Testis (tissue), 2 donors: ENCODE measurements at regions not wholly inside any gene's neighbourhood (a gene's known extent, or its start where the extent isn't known, plus 50 kb on each side); places are given as distances from the start of the nearest gene placed in this dataset.
A peak's percentile ranks its signal among the peaks of the same experiment; 100 is the strongest.

Experiments
- DNase-seq: peaks from one replicate; pipeline ENCODE4 v3.0.0-alpha.2; 2019
- H3K27ac ChIP-seq, 2 donors: fragments of 200-600 bp; sonication (generic); one replicate each; pipeline ENCODE4 v1.5.1; 2019
- H3K27me3 ChIP-seq: fragments of 200-600 bp; sonication (generic); one replicate; pipeline ENCODE4 v1.5.1; 2019
- H3K36me3 ChIP-seq: fragments of 200-600 bp; sonication (generic); one replicate; pipeline ENCODE4 v1.5.1; 2017; ENCODE audit warnings: low read depth; ENCODE audit errors: missing control alignments
- H3K4me1 ChIP-seq: fragments of 200-600 bp; sonication (generic); one replicate; pipeline ENCODE4 v1.5.1; 2019
- H3K4me3 ChIP-seq, 2 donors: fragments of 200-600 bp; sonication (generic); one replicate each; pipeline ENCODE4 v1.5.1; 2017 to 2019
- H3K9me3 ChIP-seq: fragments of 200-600 bp; sonication (generic); one replicate; pipeline ENCODE4 v1.5.1; 2017
- POLR2A ChIP-seq: fragments of 450-650 bp; IDR thresholded peaks from one replicate; pipeline ENCODE4 v1.6.1; 2017; ENCODE audit warnings: antibody characterized with exemption, mild to moderate bottlenecking, moderate library complexity
- WGBS, 2 donors: methylation state at CpG; one replicate each; pipeline ENCODE4 v1.1.5; 2018; 5-methylcytosine and 5-hydroxymethylcytosine counted together
- intact Hi-C: fragments of 100-400 bp; cut with DNase I; formaldehyde crosslinking; loops from one replicate; pipeline ENCODE4 v1.15.1; 2023; ENCODE audit warnings: low total_unique reads
- TF ChIP-seq, protein P1 (sequence below), 3 experiments: fragments of 450-650 bp in 2 of 3; fragments of 200-600 bp in 1 of 3; sonication (generic) in 1 of 3; IDR thresholded peaks; one replicate each; pipeline ENCODE4 v1.5.1; 2016 to 2019; ENCODE audit warnings: antibody characterized with exemption in 3 of 3, mild to moderate bottlenecking in 2 of 3, moderate library complexity in 1 of 3

GRCh38 chr7:69433081-69433480 is 165.2 kb upstream of the AUTS2 start:
- Histone ChIP-seq H3K27ac (no peak overlapping the region), H3K9me3 (no peaks in the 10 kb centered on the region), H3K27me3 (no peaks in the 10 kb centered on the region), H3K4me1 (peaks cover 5% of the 10 kb centered on the region), H3K36me3 (no peaks in the 10 kb centered on the region), H3K4me3 (no peak overlapping the region)
- TF ChIP-seq, protein P1, sequence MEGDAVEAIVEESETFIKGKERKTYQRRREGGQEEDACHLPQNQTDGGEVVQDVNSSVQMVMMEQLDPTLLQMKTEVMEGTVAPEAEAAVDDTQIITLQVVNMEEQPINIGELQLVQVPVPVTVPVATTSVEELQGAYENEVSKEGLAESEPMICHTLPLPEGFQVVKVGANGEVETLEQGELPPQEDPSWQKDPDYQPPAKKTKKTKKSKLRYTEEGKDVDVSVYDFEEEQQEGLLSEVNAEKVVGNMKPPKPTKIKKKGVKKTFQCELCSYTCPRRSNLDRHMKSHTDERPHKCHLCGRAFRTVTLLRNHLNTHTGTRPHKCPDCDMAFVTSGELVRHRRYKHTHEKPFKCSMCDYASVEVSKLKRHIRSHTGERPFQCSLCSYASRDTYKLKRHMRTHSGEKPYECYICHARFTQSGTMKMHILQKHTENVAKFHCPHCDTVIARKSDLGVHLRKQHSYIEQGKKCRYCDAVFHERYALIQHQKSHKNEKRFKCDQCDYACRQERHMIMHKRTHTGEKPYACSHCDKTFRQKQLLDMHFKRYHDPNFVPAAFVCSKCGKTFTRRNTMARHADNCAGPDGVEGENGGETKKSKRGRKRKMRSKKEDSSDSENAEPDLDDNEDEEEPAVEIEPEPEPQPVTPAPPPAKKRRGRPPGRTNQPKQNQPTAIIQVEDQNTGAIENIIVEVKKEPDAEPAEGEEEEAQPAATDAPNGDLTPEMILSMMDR (IDR thresholded peaks at IDR 0.05): no peak
- no peak for TF ChIP-seq POLR2A
- intact Hi-C loops: no loop called here
- WGBS, 2 donors: 78 to 96% methylated on average over 1 of the region's 1 CpG
- no peak for DNase-seq

DNA sequence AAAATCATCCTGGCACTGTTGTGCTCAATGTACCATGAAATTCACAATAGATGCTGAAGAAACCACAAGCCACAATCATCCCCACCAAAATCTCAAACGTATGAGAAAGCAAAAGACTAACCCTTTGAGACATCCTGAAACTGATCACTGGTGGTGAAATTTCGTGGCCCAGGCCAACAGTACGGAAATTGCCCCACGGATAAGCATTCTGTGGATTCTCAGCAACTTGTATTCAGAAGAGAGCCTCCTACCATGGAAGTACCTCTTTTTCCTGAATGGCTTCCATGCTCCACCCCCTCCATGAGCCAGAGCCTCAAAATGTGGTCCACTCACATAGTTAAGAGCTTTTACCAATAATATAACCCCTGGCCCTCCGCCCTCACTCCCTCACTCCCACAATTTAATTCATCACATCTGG is 163.9 kb upstream of the AUTS2 start:
- intact Hi-C loops: no loop called here
- Histone ChIP-seq H3K36me3 (no peaks in the 10 kb centered on the region), H3K27me3 (no peaks in the 10 kb centered on the region), H3K4me1 (peaks cover 5% of the 10 kb centered on the region), H3K4me3 (no peak overlapping the region), H3K27ac (no peak overlapping the region), H3K9me3 (no peaks in the 10 kb centered on the region)
- WGBS, 2 donors: 74 to 94% methylated on average over 5 of the region's 5 CpGs
- TF ChIP-seq, protein P1 (IDR thresholded peaks at IDR 0.05): no peak
- no peak for TF ChIP-seq POLR2A
- no peak for DNase-seq

- Histone ChIP-seq H3K36me3 (no peaks in the 10 kb centered on the region), H3K27me3 (no peaks in the 10 kb centered on the region), H3K27ac (no peak overlapping the region), H3K4me3 (no peak overlapping the region), H3K4me1 (no peaks in the 10 kb centered on the region), H3K9me3 (no peaks in the 10 kb centered on the region)
- no peak for TF ChIP-seq POLR2A
- 92 to 93% methylated on average over 5 of the region's 5 CpGs for WGBS, 2 donors
- no peak for DNase-seq
- intact Hi-C loops: no loop called here
Measured at GRCh38 chr7:69435711-69436110, 162.6 kb upstream of the AUTS2 start.

DNA sequence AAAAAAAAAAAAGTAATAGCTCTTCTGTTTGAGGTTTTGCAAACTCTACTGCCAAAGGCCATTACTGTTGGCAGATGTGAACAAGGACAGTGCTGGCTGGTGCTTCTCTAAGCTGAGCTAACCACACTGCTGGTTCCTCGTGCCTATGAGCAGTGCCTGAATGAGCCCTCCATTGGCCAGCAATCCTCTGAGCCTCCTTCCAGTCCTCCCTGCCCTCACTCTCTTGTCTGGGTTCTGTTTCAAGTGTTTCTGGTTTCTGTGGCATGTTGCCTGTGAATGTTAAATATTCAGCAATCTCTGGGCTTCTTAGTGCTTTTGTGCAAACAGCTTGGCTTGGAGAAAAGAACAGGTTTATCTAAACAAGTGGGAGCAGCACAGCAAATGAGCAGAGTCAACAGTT is 161.3 kb upstream of the AUTS2 start:
- Histone ChIP-seq H3K27me3 (no peaks in the 10 kb centered on the region), H3K4me1 (no peaks in the 10 kb centered on the region), H3K27ac (no peak overlapping the region), H3K4me3 (no peak overlapping the region), H3K9me3 (no peaks in the 10 kb centered on the region), H3K36me3 (no peaks in the 10 kb centered on the region)
- TF ChIP-seq, protein P1 (IDR thresholded peaks at IDR 0.05): no peak
- no peak for TF ChIP-seq POLR2A
- WGBS, 2 donors: 60 to 68% methylated on average over 1 of the region's 1 CpG
- intact Hi-C loops: no loop called here
- DNase-seq: no peak

DNA sequence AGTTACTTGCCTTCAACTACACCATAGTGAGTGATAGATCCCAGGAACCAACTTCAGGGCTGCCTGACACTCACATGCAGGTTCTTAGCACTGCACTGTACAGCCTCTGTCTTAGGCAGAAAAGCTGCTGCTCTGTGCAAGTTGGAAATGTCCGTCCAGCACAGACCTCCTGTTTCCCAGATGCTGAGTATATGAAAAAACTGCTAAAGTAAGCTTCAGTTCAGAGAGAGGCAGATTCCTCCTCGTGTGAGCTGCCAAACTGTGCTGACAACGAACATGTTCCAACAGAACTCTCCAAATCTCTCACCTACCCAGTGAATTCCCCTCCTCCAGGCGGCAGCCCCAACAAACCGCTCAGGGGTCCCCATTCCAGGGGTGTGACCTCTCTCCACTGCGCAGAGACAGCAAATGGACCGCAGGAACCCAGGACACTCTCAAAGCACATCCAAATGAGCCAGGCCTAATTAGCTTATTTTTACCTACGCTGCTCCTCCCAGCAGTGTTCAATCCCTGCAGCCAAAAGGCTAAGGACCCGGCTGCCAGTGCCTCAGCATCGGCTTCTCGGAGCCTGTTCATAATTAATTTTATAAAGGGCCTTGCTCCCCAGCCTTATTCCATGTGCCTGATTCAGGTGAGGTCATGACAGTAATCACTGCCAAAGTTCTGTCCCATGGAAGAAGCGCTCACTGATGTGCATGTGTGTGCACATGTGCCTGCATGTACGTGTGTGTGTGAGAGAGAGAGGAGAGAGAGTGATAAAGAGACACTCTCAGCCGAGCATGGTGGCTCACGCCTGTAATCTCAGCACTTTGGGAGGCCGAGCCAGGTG is 159.5 kb upstream of the AUTS2 start:
- WGBS, 2 donors: 66 to 81% methylated on average over 16 of the region's 16 CpGs
- no peak overlapping the region for H3K27ac ChIP-seq
- peak; percentile 31 for DNase-seq

More for the DNA sequence above, 159.5 kb upstream of the AUTS2 start:
- intact Hi-C loops: no loop called here
- no peaks in the 10 kb centered on the region for H3K36me3 ChIP-seq
- no peaks in the 10 kb centered on the region for H3K27me3 ChIP-seq
- TF ChIP-seq, protein P1 (IDR thresholded peaks at IDR 0.05): no peak
- TF ChIP-seq POLR2A: no peak
- H3K9me3 ChIP-seq: no peaks in the 10 kb centered on the region
- no peaks in the 10 kb centered on the region for H3K4me1 ChIP-seq
- H3K4me3 ChIP-seq: no peak overlapping the region
